SK-N-SH (cell line): ENCODE measurements at regions not wholly inside any gene's neighbourhood (a gene's known extent, or its start where the extent isn't known, plus 50 kb on each side); places are given as distances from the start of the nearest gene placed in this dataset.
A peak's percentile ranks its signal among the peaks of the same experiment; 100 is the strongest.

Experiments used
- CTCF ChIA-PET: fragments of 300-600, 350-600 bp; formaldehyde crosslinking; extraction: SDS; loops from one replicate; lab custom pipeline; 2021; lab: Yijun Ruan, JAX
- POLR2A ChIA-PET: fragments of 350-600 bp; sonication (Branson Sonifier 250); formaldehyde crosslinking; extraction: SDS; loops from one replicate; lab custom pipeline; 2020; ENCODE audit warnings: antibody characterized with exemption, inconsistent platforms; lab: Yijun Ruan, JAX
- DNase-seq: peaks from one replicate; pipeline ENCODE4 v3.0.0; 2012
- H2AFZ ChIP-seq: fragments of 200-600 bp; sonication (generic); 2 replicates; pipeline ENCODE4 v1.8.1; 2016; ENCODE audit warnings: antibody characterized with exemption, mild to moderate bottlenecking, low read depth
- H3F3A ChIP-seq: fragments of 200-600 bp; sonication (generic); replicated peaks from 2 replicates; pipeline ENCODE3; 2016; ENCODE audit warnings: antibody characterized with exemption, mild to moderate bottlenecking; ENCODE audit not compliant: insufficient read depth
- H3K27ac ChIP-seq, 2 experiments: fragments of 200-500 bp in 1 of 2; fragments of 200-600 bp in 1 of 2; sonication (Bioruptor generic) in 1 of 2; sonication (generic), shearing (Covaris generic) in 1 of 2; 2 replicates each; pipeline versions ENCODE4 v1.5.1 to v1.6.1; 2014 to 2016; ENCODE audit warnings: low read depth in 2 of 2, inconsistent platforms in 1 of 2, low read length in 1 of 2, mild to moderate bottlenecking in 1 of 2, mixed read lengths in 1 of 2
- H3K27me3 ChIP-seq: fragments of 200-600 bp; sonication (generic), shearing (Covaris generic); 2 replicates; pipeline ENCODE4 v1.6.1; 2016; ENCODE audit warnings: mixed run types; ENCODE audit not compliant: insufficient read depth
- H3K36me3 ChIP-seq, 2 experiments: fragments of 200-500 bp in 1 of 2; fragments of 200-600 bp in 1 of 2; sonication (Bioruptor generic) in 1 of 2; sonication (generic) in 1 of 2; replicated peaks in 1 of 2; 2 replicates each; pipeline versions ENCODE3 to v1.5.1; 2014 to 2016; ENCODE audit warnings: low read length in 1 of 2, mild to moderate bottlenecking in 1 of 2; ENCODE audit not compliant: insufficient read depth in 2 of 2, control insufficient read depth in 1 of 2
- H3K4me1 ChIP-seq, 2 experiments: fragments of 200-500 bp in 1 of 2; fragments of 200-600 bp in 1 of 2; sonication (Bioruptor generic) in 1 of 2; sonication (generic), shearing (Covaris generic) in 1 of 2; 2 replicates each; pipeline versions ENCODE4 v1.5.1 to v1.6.1; 2014 to 2016; ENCODE audit warnings: low read depth in 1 of 2, low read length in 1 of 2, mixed run types in 1 of 2; ENCODE audit not compliant: insufficient read depth in 2 of 2, control insufficient read depth in 1 of 2
- H3K4me2 ChIP-seq: fragments of 200-600 bp; sonication (generic), shearing (Covaris generic); 2 replicates; pipeline ENCODE4 v1.6.1; 2017; ENCODE audit warnings: mixed run types
- H3K4me3 ChIP-seq, 2 experiments: fragments of 200-500 bp in 1 of 2; fragments of 200-600 bp in 1 of 2; sonication (Bioruptor generic) in 1 of 2; sonication (generic), shearing (Covaris generic) in 1 of 2; 2 replicates each; pipeline versions ENCODE4 v1.5.1 to v1.8.1; 2014 to 2016; ENCODE audit warnings: low read depth in 2 of 2, inconsistent platforms in 1 of 2, low read length in 1 of 2, mild to moderate bottlenecking in 1 of 2, mixed read lengths in 1 of 2, moderate library complexity in 1 of 2
- H3K79me2 ChIP-seq: fragments of 200-600 bp; sonication (generic); 2 replicates; pipeline ENCODE4 v1.8.1; 2017; ENCODE audit warnings: mild to moderate bottlenecking; ENCODE audit not compliant: insufficient read depth
- H3K9ac ChIP-seq: fragments of 200-600 bp; sonication (generic); 2 replicates; pipeline ENCODE4 v1.6.1; 2017; ENCODE audit warnings: mixed run types
- H3K9me2 ChIP-seq: fragments of 200-600 bp; sonication (generic); 2 replicates; pipeline ENCODE4 v1.6.1; 2017; ENCODE audit warnings: mixed run types
- H3K9me3 ChIP-seq: fragments of 200-600 bp; sonication (generic); 2 replicates; pipeline ENCODE4 v1.6.1; 2017; ENCODE audit warnings: mixed run types, mild to moderate bottlenecking, moderate library complexity
- H4K20me1 ChIP-seq: fragments of 200-600 bp; sonication (generic); 2 replicates; pipeline ENCODE4 v1.6.1; 2017; ENCODE audit warnings: mild to moderate bottlenecking, mixed run types; ENCODE audit not compliant: insufficient read depth
- CHD2 ChIP-seq: fragments of 150-350 bp; IDR thresholded peaks from 2 replicates; pipeline ENCODE4 v1.6.1; 2018; ENCODE audit warnings: low read length; ENCODE audit not compliant: partially characterized antibody
- EP300 ChIP-seq, 2 experiments: IDR thresholded peaks; 2 replicates each; pipeline versions ENCODE4 v1.4.0 to v1.6.1; 2012; ENCODE audit warnings: borderline replicate concordance in 1 of 2, low read depth in 1 of 2, low read length in 1 of 2
- FOSL2 ChIP-seq: IDR thresholded peaks from 2 replicates; pipeline ENCODE4 v1.4.0; 2012; ENCODE audit warnings: low read depth, mild to moderate bottlenecking, moderate library complexity, borderline replicate concordance
- GATA2 ChIP-seq: sonication (generic); formaldehyde crosslinking; IDR thresholded peaks from 2 replicates; pipeline ENCODE4 v1.5.0; 2020; ENCODE audit warnings: mild to moderate bottlenecking, missing genetic modification reagents
- WGBS: methylation state at CpG from one replicate; pipeline ENCODE4 v1.1.6; 2017; ENCODE audit warnings: low lambda C conversion rate; 5-methylcytosine and 5-hydroxymethylcytosine counted together
- TF ChIP-seq, protein P1 (sequence below): IDR thresholded peaks from 2 replicates; pipeline ENCODE4 v1.4.0; 2012; ENCODE audit warnings: low read depth, borderline replicate concordance
- TF ChIP-seq, protein P2 (sequence below): fragments of 150-350 bp; IDR thresholded peaks from 2 replicates; pipeline ENCODE4 v1.6.1; 2016; ENCODE audit warnings: mild to moderate bottlenecking, low read depth, low read length

DNA sequence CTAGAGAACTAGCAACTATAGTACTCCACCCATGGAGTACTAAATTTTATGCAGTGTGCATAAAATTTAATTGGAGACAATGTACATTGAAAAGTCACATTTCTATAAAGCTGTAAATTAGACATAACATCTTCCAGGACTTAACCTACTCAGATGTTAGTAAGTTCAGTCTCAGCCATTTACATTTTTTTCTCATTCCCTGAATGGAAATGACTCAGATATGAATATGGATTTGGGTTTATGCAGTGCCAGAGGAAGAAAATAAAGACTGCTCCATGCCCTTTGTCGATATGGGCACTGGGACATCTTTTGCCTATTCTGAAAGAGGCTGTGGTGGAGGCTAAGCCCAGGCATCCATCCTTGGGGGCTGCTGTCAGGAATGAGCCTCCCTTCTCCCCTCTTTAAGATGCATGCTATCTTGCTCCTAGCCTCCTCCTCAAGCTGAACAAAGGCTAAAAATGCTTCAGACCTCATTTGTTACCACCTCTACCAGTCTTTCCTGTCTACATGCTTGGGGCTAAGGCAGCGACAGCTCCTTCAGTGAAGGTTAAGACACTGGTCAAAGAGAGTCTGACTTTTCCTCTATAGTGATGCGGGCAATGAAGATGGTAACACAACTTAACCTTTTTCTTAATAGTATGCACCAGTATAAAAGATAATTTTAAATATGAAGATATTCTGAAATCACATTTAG lies 486.8 kb upstream of the ANKRD30A start:
- Histone ChIP-seq H3F3A (peaks cover 21% of the 10 kb centered on the region), H3K27ac (no peak overlapping the region), H3K4me2 (no peak overlapping the region), H3K9ac (no peak overlapping the region), H3K79me2 (no peaks in the 10 kb centered on the region), H3K4me1 (peaks cover 0 to 15% of the 10 kb centered on the region in 2 experiments; a peak in 1 of 4 replicates), H3K9me3 (no peaks in the 10 kb centered on the region), H3K4me3 (no peak overlapping the region), H2AFZ (peak overlapping the region; percentile 68; the same call in 1 of the 2 replicates), H4K20me1 (no peaks in the 10 kb centered on the region), H3K27me3 (no peaks in the 10 kb centered on the region), H3K9me2 (no peaks in the 10 kb centered on the region), H3K36me3 (no peaks in the 10 kb centered on the region)
- TF ChIP-seq GATA2 (CRISPR knock-in tag) (no peak), EP300 (IDR thresholded peaks at IDR 0.05; ENCODE audit: borderline replicate concordance in 1 of 2, low read depth in 1 of 2, low read length in 1 of 2) (no peak), FOSL2 (peak; percentile 11; the same call in 1 of the 2 replicates)
- TF ChIP-seq, protein P1, sequence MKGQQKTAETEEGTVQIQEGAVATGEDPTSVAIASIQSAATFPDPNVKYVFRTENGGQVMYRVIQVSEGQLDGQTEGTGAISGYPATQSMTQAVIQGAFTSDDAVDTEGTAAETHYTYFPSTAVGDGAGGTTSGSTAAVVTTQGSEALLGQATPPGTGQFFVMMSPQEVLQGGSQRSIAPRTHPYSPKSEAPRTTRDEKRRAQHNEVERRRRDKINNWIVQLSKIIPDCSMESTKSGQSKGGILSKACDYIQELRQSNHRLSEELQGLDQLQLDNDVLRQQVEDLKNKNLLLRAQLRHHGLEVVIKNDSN = no peak
- 84% methylated on average over 3 of the region's 3 CpGs for WGBS
- POLR2A ChIA-PET = no interaction called here
- DNase-seq = no peak
- CTCF ChIA-PET = no interaction called here

DNA sequence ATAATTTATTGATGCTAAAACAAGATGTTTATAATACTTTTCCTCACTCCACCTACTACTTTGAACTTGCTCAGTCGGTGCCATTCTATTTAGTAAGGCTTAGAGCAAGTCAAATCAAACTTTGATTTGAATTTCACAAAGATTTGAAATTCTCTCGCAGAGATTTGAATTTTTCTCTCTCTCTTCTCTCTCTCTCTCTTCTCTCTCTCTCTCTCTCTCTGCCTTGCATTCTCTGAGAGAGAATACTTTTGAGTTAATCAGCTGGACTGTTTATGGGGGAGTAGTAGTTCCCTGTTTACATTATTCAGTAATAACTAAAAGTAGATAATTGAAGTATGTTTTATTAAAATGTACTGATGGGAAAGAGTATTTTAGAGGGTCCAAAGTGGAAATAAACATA lies 488.5 kb upstream of the ANKRD30A start:
- ChIA-PET POLR2A (no interaction called here), CTCF (no interaction called here)
- H2AFZ ChIP-seq = peak overlapping the region; percentile 37; the same call in 1 of the 2 replicates
- H3K27ac ChIP-seq = peak overlapping the region in 1 of 2 experiments; percentile 30; a peak in 1 of 4 replicates
- 0 out of 2 replicates have a peak overlapping the region, but pooled peaks have one; percentile 11 for H3K4me2 ChIP-seq
- H3K36me3 ChIP-seq = no peaks in the 10 kb centered on the region
- WGBS = 61% methylated on average over 2 of the region's 2 CpGs
- no peak for DNase-seq
- H4K20me1 ChIP-seq = no peaks in the 10 kb centered on the region
- no peaks in the 10 kb centered on the region for H3K27me3 ChIP-seq
- no peak for TF ChIP-seq FOSL2
- TF ChIP-seq, protein P2, sequence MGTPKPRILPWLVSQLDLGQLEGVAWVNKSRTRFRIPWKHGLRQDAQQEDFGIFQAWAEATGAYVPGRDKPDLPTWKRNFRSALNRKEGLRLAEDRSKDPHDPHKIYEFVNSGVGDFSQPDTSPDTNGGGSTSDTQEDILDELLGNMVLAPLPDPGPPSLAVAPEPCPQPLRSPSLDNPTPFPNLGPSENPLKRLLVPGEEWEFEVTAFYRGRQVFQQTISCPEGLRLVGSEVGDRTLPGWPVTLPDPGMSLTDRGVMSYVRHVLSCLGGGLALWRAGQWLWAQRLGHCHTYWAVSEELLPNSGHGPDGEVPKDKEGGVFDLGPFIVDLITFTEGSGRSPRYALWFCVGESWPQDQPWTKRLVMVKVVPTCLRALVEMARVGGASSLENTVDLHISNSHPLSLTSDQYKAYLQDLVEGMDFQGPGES = no peak
- TF ChIP-seq, protein P1 = no peak
- TF ChIP-seq CHD2 = no peak
- H3F3A ChIP-seq = peaks cover 21% of the 10 kb centered on the region
- no peaks in the 10 kb centered on the region; the same call in 1 of the 2 replicates for H3K9me3 ChIP-seq
- H3K9ac ChIP-seq = no peak overlapping the region
- H3K4me1 ChIP-seq = peaks cover 0 to 16% of the 10 kb centered on the region in 2 experiments; a peak in 1 of 4 replicates
- no peak overlapping the region for H3K4me3 ChIP-seq
- no peaks in the 10 kb centered on the region for H3K79me2 ChIP-seq
- H3K9me2 ChIP-seq = no peaks in the 10 kb centered on the region
